ENCODE measurements at regions not wholly inside any gene's neighbourhood (a gene's known extent, or its start where the extent isn't known, plus 50 kb on each side); places are given as distances from the start of the nearest gene placed in this dataset.

GRCh38 chr2:217262911-217263310 lies 403.0 kb upstream of the TNP1 start:
- no peak for TF ChIP-seq CTCF (IDR thresholded peaks at IDR 0.05; ENCODE audit: control insufficient read depth, insufficient read depth, low read depth, low read length, missing control alignments)
- H3K4me3 ChIP-seq (ENCODE audit: control insufficient read depth, low read depth, low read length) = no peak overlapping the region
- DNase-seq (ENCODE audit: low read depth) = no peak

DNA sequence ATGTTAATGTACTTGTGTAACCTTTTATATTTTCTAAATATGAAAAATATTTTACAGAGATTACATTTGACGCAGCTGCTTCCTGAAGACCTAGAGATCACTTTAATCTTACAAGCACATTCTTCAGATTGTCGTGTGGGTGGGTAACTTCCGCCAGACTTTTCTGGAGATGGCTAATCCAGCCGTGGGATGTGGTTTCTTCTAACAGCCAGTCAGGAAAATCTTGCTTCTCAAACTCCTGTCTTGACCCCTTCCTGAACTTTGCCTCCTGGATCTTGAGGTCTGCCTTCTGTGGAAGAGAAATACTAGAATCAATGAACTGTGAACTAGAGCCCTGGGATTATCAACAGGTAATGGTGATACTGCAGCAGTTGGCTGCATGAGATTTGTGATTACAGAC lies 401.6 kb upstream of the TNP1 start:
- no peak for TF ChIP-seq CTCF (IDR thresholded peaks at IDR 0.05; ENCODE audit: control insufficient read depth, insufficient read depth, low read depth, low read length, missing control alignments)
- DNase-seq (ENCODE audit: low read depth) = no peak
- no peak overlapping the region for H3K4me3 ChIP-seq (ENCODE audit: control insufficient read depth, low read depth, low read length)

DNA sequence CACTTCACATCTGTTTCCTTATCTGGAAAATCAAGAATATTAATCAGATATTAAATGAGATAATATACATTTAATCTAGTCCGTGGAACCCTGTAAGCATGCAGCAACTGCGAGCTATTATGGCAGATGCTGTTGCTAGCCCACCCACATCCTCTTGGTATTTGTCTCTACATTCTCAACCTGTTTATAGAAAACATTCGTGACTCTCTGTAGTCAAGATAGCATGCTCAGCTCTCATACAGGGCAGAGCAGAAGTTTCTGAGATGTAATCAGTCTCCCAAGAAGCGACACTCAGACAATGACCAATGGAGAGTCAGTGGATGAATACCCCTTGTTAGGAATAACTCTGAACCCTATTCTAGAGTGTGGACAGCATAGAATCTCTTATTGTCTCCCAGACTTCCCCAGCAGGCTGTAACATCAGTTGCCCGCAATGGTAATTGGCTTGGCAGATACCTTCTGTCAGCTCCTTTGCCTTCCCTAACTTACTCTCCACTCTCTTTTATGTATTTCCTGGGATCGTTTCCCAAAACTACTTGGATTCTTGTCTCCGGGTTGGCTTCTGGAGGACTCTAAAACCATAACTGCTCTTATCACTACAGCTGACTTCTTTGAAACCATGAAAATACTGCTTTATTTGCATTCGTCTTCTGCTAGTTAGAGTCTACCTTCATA lies 400.7 kb upstream of the TNP1 start:
- TF ChIP-seq CTCF (IDR thresholded peaks at IDR 0.05; ENCODE audit: control insufficient read depth, insufficient read depth, low read depth, low read length, missing control alignments) = no peak
- no peak overlapping the region for H3K4me3 ChIP-seq (ENCODE audit: control insufficient read depth, low read depth, low read length)
- no peak for DNase-seq (ENCODE audit: low read depth)

DNA sequence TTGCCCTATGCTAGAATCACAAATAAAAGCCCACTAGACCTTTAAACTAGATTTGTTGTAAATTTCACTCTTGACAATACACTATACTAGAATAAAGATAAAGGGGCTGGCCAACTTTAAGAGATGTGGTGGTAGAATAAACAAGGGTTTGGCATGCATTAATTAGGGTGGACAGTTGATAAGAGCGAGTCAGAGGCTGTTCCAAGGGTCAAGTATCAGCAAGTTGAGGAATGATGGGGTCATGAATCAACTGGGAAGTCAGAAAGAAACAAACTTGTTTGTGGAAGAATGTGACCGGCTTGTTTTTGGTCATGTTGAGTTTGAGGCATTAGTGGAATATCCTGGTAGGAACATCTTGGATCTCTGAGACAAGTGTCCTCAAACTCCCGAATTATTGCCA lies 398.3 kb upstream of the TNP1 start:
- no peak overlapping the region for H3K4me3 ChIP-seq (ENCODE audit: control insufficient read depth, low read depth, low read length)
- TF ChIP-seq CTCF (IDR thresholded peaks at IDR 0.05; ENCODE audit: control insufficient read depth, insufficient read depth, low read depth, low read length, missing control alignments) = no peak
- DNase-seq (ENCODE audit: low read depth) = no peak

DNA sequence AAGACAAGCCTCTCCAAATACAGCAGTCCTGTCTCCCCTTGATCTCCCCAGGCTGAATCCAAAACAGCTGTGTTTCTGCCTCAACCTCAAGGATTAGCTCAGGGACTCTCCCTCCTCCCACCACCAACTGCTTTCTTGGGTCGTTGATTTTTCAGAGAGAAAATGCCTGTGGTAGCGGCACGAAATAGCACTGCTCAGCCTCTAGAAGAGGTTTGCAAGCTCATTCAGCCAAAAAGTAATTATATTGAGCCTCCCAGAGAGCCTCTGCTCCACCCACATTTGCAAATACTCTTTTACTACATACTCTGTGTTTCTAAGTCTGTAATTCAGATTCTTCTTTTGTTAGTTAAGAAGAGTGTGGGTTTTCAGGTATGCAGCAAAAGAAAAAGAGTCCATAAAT lies 396.4 kb upstream of the TNP1 start:
- peak; percentile 72 for DNase-seq (ENCODE audit: low read depth)
- TF ChIP-seq CTCF (IDR thresholded peaks at IDR 0.05; ENCODE audit: control insufficient read depth, insufficient read depth, low read depth, low read length, missing control alignments) = no peak
- H3K4me3 ChIP-seq (ENCODE audit: control insufficient read depth, low read depth, low read length) = no peak overlapping the region

GRCh38 chr2:217254111-217254510 lies 394.2 kb upstream of the TNP1 start:
- H3K4me3 ChIP-seq (ENCODE audit: control insufficient read depth, low read depth, low read length) = no peak overlapping the region
- DNase-seq (ENCODE audit: low read depth) = no peak
- no peak for TF ChIP-seq CTCF (IDR thresholded peaks at IDR 0.05; ENCODE audit: control insufficient read depth, insufficient read depth, low read depth, low read length, missing control alignments)

DNA sequence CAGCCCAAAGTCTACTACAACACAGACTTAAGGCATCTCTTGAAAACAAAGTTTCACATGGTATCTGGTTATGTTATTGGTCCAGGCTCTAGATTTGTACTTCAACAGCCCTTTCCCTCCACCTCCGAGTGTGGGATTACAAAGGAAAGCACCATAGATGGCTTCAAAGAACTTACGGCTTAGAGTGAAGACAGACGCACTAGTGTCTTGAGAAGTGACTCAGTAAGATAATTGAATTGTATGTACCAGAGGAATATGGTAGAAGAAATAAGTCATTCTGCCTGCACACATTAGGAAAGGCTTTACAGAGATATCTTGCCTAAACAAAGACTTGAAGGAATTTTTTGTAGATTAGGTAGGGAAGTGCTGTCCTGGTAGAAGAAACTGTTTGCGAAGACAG lies 392.3 kb upstream of the TNP1 start:
- TF ChIP-seq CTCF (IDR thresholded peaks at IDR 0.05; ENCODE audit: control insufficient read depth, insufficient read depth, low read depth, low read length, missing control alignments) = no peak
- no peak overlapping the region for H3K4me3 ChIP-seq (ENCODE audit: control insufficient read depth, low read depth, low read length)
- DNase-seq (ENCODE audit: low read depth) = no peak
